GM12878 (cell line): ENCODE measurements at regions not wholly inside any gene's neighbourhood (a gene's known extent, or its start where the extent isn't known, plus 50 kb on each side); places are given as distances from the start of the nearest gene placed in this dataset.

Experiments
- ATAC-seq: fragments of 200-7000 bp; cut with Tn5 transposase; 3 replicates; pipeline ENCODE4 v1.9.1; 2020; ENCODE audit warnings: mild to moderate bottlenecking, moderate library complexity
- BruUV-seq: library from RNA; stranded (reverse); fragments of 400-500 nt; replicated peaks from 2 replicates; lab custom pipeline; 2021; lab: Mats Ljungman, UMichigan
- CTCF ChIA-PET: fragments of 300-600 bp; sonication (Branson Sonifier 250); formaldehyde crosslinking; extraction: SDS; loops from one replicate; lab custom pipeline; 2021; ENCODE audit warnings: inconsistent platforms; lab: Yijun Ruan, JAX
- POLR2A ChIA-PET: fragments of 350-600 bp; formaldehyde crosslinking; extraction: SDS; loops from one replicate; lab custom pipeline; 2021; ENCODE audit warnings: inconsistent platforms; lab: Charles Lee
- RAD21 ChIA-PET: fragments of 300-600 bp; sonication (Branson Sonifier 250); formaldehyde crosslinking; loops from one replicate; lab custom pipeline; 2023; ENCODE audit warnings: antibody characterized with exemption; ENCODE audit not compliant: unreplicated experiment; lab: Charles Lee
- SMC1A ChIA-PET: fragments of 300-600 bp; sonication (Branson Sonifier 250); formaldehyde crosslinking; loops from one replicate; lab custom pipeline; 2023; ENCODE audit not compliant: unreplicated experiment, uncharacterized antibody; lab: Charles Lee
- DNase-seq: peaks from one replicate; pipeline ENCODE4 v3.0.0-alpha.2; 2011; ENCODE audit warnings: low read depth, low spot score
- FAIRE-seq: peaks from 3 replicates; lab custom pipeline; 2011; peaks lifted over from hg19 to GRCh38; lab: Jason Lieb, UNC
- H2AFZ ChIP-seq: 2 replicates; pipeline ENCODE4 v1.6.0; 2011; ENCODE audit warnings: low read depth, low read length, control low read depth; ENCODE audit not compliant: control insufficient read depth
- H3K27ac ChIP-seq: 2 replicates; pipeline ENCODE4 v1.5.1; 2011; ENCODE audit warnings: control low read depth; ENCODE audit not compliant: control insufficient read depth, insufficient read depth
- H3K27me3 ChIP-seq, 2 experiments: replicated peaks in 1 of 2; 2 replicates each; pipeline versions ENCODE4 v1.6.0 to v1.6.1; 2011; ENCODE audit warnings: low read length in 1 of 2; ENCODE audit not compliant: control insufficient read depth in 2 of 2, insufficient read depth in 2 of 2
- H3K36me3 ChIP-seq, 2 experiments: 2 replicates each; pipeline ENCODE4 v1.5.1; 2011; ENCODE audit warnings: low read length in 1 of 2; ENCODE audit not compliant: control insufficient read depth in 2 of 2, insufficient read depth in 2 of 2
- H3K4me1 ChIP-seq: 2 replicates; pipeline ENCODE4 v1.6.1; 2011; ENCODE audit warnings: mild to moderate bottlenecking, low read length, moderate library complexity, mixed read lengths; ENCODE audit not compliant: control insufficient read depth, insufficient read depth
- H3K4me2 ChIP-seq: 2 replicates; pipeline ENCODE4 v1.6.0; 2011; ENCODE audit warnings: control low read depth; ENCODE audit not compliant: control insufficient read depth, insufficient read depth
- H3K4me3 ChIP-seq: fragments of 200-600 bp; sonication (generic); 2 replicates; pipeline ENCODE4 v1.5.1; 2016
- H3K79me2 ChIP-seq: 2 replicates; pipeline ENCODE4 v1.6.0; 2011; ENCODE audit warnings: low read length; ENCODE audit not compliant: control insufficient read depth, insufficient read depth
- H3K9ac ChIP-seq: 2 replicates; pipeline ENCODE4 v1.8.0; 2011; ENCODE audit warnings: low read length, control low read depth, mixed read lengths; ENCODE audit not compliant: control insufficient read depth, insufficient read depth
- H3K9me3 ChIP-seq: replicated peaks from 3 replicates; pipeline ENCODE4 v1.5.1; 2011; ENCODE audit warnings: mild to moderate bottlenecking, low read length; ENCODE audit not compliant: control insufficient read depth, insufficient read depth
- H4K20me1 ChIP-seq: 2 replicates; pipeline ENCODE4 v1.6.0; 2011; ENCODE audit not compliant: control insufficient read depth, insufficient read depth
- ASH2L ChIP-seq: fragments of 300-600, 200-600 bp; sonication (generic); IDR thresholded peaks from 2 replicates; pipeline ENCODE4 v1.6.1; 2017; ENCODE audit warnings: low read depth, mild to moderate bottlenecking, borderline replicate concordance
- BRCA1 ChIP-seq: IDR thresholded peaks from 2 replicates; pipeline ENCODE4 v1.6.1; 2011; ENCODE audit warnings: low read depth, low read length, improper control_type of control experiment
- CBFB ChIP-seq: IDR thresholded peaks from 2 replicates; pipeline ENCODE4 v1.6.1; 2016; ENCODE audit warnings: antibody characterized with exemption, low read depth
- CREM ChIP-seq: IDR thresholded peaks from 2 replicates; pipeline ENCODE4 v1.6.1; 2014; ENCODE audit warnings: antibody characterized with exemption, low read depth
- ETV6 ChIP-seq, 2 experiments: fragments of 450-650 bp in 1 of 2; IDR thresholded peaks in 1 of 2; conservative IDR thresholded peaks in 1 of 2; 2 replicates each; pipeline ENCODE4 v1.6.1; 2014; ENCODE audit warnings: antibody characterized with exemption in 1 of 2, borderline replicate concordance in 1 of 2, low read depth in 1 of 2, mild to moderate bottlenecking in 1 of 2, moderate library complexity in 1 of 2
- NFXL1 ChIP-seq: fragments of 450-650 bp; IDR thresholded peaks from 2 replicates; pipeline ENCODE4 v1.6.1; 2017; ENCODE audit warnings: antibody characterized with exemption, mild to moderate bottlenecking, borderline replicate concordance
- NR2F1 ChIP-seq: fragments of 450-650 bp; conservative IDR thresholded peaks from 2 replicates; pipeline ENCODE4 v1.6.1; 2017; ENCODE audit warnings: mild to moderate bottlenecking
- NRF1 ChIP-seq: conservative IDR thresholded peaks from 2 replicates; pipeline ENCODE4 v1.6.1; 2011; ENCODE audit warnings: mild to moderate bottlenecking, low read depth, low read length, improper control_type of control experiment
- RELA ChIP-seq: fragments of 450-650 bp; IDR thresholded peaks from 2 replicates; pipeline ENCODE4 v1.8.0; 2014; ENCODE audit warnings: borderline replicate concordance; ENCODE audit not compliant: partially characterized antibody
- RELB ChIP-seq: fragments of 450-650 bp; IDR thresholded peaks from 2 replicates; pipeline ENCODE4 v1.6.1; 2017; ENCODE audit warnings: low read depth, mild to moderate bottlenecking, moderate library complexity
- RFX5 ChIP-seq: IDR thresholded peaks from 2 replicates; pipeline ENCODE4 v1.6.1; 2011; ENCODE audit warnings: low read depth, low read length, improper control_type of control experiment
- SPI1 ChIP-seq: IDR thresholded peaks from 2 replicates; pipeline ENCODE4 v1.6.1; 2011; ENCODE audit warnings: low read depth, mild to moderate bottlenecking, low read length, moderate library complexity, borderline replicate concordance; ENCODE audit not compliant: insufficient read depth
- SUPT20H ChIP-seq: IDR thresholded peaks from 2 replicates; pipeline ENCODE4 v1.6.1; 2011; ENCODE audit warnings: low read depth, mild to moderate bottlenecking, low read length, moderate library complexity, borderline replicate concordance; ENCODE audit not compliant: control insufficient read depth
- ZBTB33 ChIP-seq: fragments of 450-650 bp; IDR thresholded peaks from 2 replicates; pipeline ENCODE4 v1.6.1; 2017; ENCODE audit warnings: mild to moderate bottlenecking
- ZNF24 ChIP-seq: fragments of 450-650 bp; IDR thresholded peaks from 2 replicates; pipeline ENCODE4 v1.6.1; 2017; ENCODE audit warnings: antibody characterized with exemption, mild to moderate bottlenecking
- WGBS: methylation state at CpG from one replicate; pipeline ENCODE4 v1.1.6; 2016; ENCODE audit warnings: low lambda C conversion rate; ENCODE audit not compliant: insufficient replicate concordance, insufficient coverage; ENCODE audit errors: missing lambda C conversion rate; 5-methylcytosine and 5-hydroxymethylcytosine counted together
- in situ Hi-C: fragments of 300-500 bp; cut with MboI; formaldehyde crosslinking; loops from 9 replicates; pipeline ENCODE4 v1.14.3; 2018; ENCODE audit warnings: mixed read lengths
- intact Hi-C: fragments of 100-400 bp; cut with micrococcal nuclease; formaldehyde crosslinking; loops from one replicate; pipeline ENCODE4 v1.14.2; 2022; ENCODE audit not compliant: unreplicated experiment

GRCh38 chr9:40927851-40928802 lies 200.4 kb downstream of the FOXD4L6 start:
- H3K4me2 ChIP-seq: no peak overlapping the region
- H2AFZ ChIP-seq: no peak overlapping the region
- no peak overlapping the region for H3K9ac ChIP-seq
- 63% methylated on average over 11 of the region's 11 CpGs for WGBS
- intact Hi-C loops (no loop called here), in situ Hi-C loops (no loop called here)
- H3K4me3 ChIP-seq: no peak overlapping the region
- CTCF ChIA-PET: no interaction called here
- H3K36me3 ChIP-seq: no peaks in the 10 kb centered on the region
- no peak for TF ChIP-seq RELA
- TF ChIP-seq ZNF24: no peak
- TF ChIP-seq ASH2L: no peak
- no peak for TF ChIP-seq BRCA1
- no peak for TF ChIP-seq RELB
- no peak for TF ChIP-seq CBFB
- no peak for TF ChIP-seq ZBTB33
- TF ChIP-seq SUPT20H: no peak
- TF ChIP-seq NFXL1: no peak
- TF ChIP-seq NRF1: no peak
- no peak for TF ChIP-seq NR2F1
- no peak for TF ChIP-seq SPI1
- no peak for TF ChIP-seq RFX5
- no peak for TF ChIP-seq CREM
- TF ChIP-seq ETV6 (conservative IDR thresholded peaks at IDR 0.05 in 1 of 2, IDR thresholded peaks at IDR 0.05 in 1 of 2; ENCODE audit: borderline replicate concordance in 1 of 2, low read depth in 1 of 2): no peak
- no peak overlapping the region for H3K27ac ChIP-seq
- DNase-seq (no peak), FAIRE-seq (no peak), ATAC-seq (no peak)
- BruUV-seq: no TSS peak
- RAD21 ChIA-PET: no interaction called here
- H3K4me1 ChIP-seq: no peaks in the 10 kb centered on the region
- no peaks in the 10 kb centered on the region for H3K79me2 ChIP-seq
- POLR2A ChIA-PET: no interaction called here
- SMC1A ChIA-PET: no interaction called here
- H3K27me3 ChIP-seq: no peaks in the 10 kb centered on the region
- H4K20me1 ChIP-seq: no peaks in the 10 kb centered on the region
- peaks cover 10% of the 10 kb centered on the region; the same call in 2 of the 3 replicates for H3K9me3 ChIP-seq
